ENCODE measurements at regions not wholly inside any gene's neighbourhood (a gene's known extent, or its start where the extent isn't known, plus 50 kb on each side); places are given as distances from the start of the nearest gene placed in this dataset.

GRCh38 chr2:147792966-147793617 is 51.7 kb upstream of the ACVR2A start:
- ATAC-seq: no peak

GRCh38 chr2:147790580-147790979 is 54.2 kb upstream of the ACVR2A start:
- ATAC-seq: no peak

- ATAC-seq: no peak
These were observed 55.1 kb upstream of the ACVR2A start for GRCh38 chr2:147789720-147790119.

- no peak for ATAC-seq
These were observed 55.5 kb upstream of the ACVR2A start for GRCh38 chr2:147789287-147789686.

GRCh38 chr2:147782141-147782930 is 62.5 kb upstream of the ACVR2A start:
- ATAC-seq: peak in 1 of 2 donors; percentile 30

GRCh38 chr2:147779440-147779839 is 65.4 kb upstream of the ACVR2A start:
- no peak for ATAC-seq

GRCh38 chr2:147777394-147777793 is 67.4 kb upstream of the ACVR2A start:
- ATAC-seq: no peak

GRCh38 chr2:147774805-147775204 is 70.0 kb upstream of the ACVR2A start:
- no peak for ATAC-seq

- no peak for ATAC-seq
These were observed 71.3 kb upstream of the ACVR2A start for GRCh38 chr2:147773479-147773878.

GRCh38 chr2:147772781-147773180 is 72.0 kb upstream of the ACVR2A start:
- ATAC-seq: no peak

- ATAC-seq: no peak
These were observed 81.0 kb upstream of the ACVR2A start for GRCh38 chr2:147763861-147764260.

GRCh38 chr2:147760984-147761383 is 83.8 kb upstream of the ACVR2A start:
- ATAC-seq: no peak

- ATAC-seq: no peak
These were observed 85.3 kb upstream of the ACVR2A start for GRCh38 chr2:147759536-147759935.

- no peak for ATAC-seq
These were observed 86.0 kb upstream of the ACVR2A start for GRCh38 chr2:147758821-147759220.

GRCh38 chr2:147756069-147756468 is 88.8 kb upstream of the ACVR2A start:
- no peak for ATAC-seq

GRCh38 chr2:147740211-147740927 is 104.5 kb upstream of the ACVR2A start:
- ATAC-seq: no peak

- ATAC-seq: no peak
These were observed 105.3 kb upstream of the ACVR2A start for GRCh38 chr2:147739508-147739907.

GRCh38 chr2:147718831-147719230 is 126.0 kb upstream of the ACVR2A start:
- ATAC-seq: no peak

- ATAC-seq: no peak
These were observed 127.9 kb upstream of the ACVR2A start for GRCh38 chr2:147716906-147717305.

GRCh38 chr2:147715807-147716206 is 129.0 kb upstream of the ACVR2A start:
- no peak for ATAC-seq

- ATAC-seq: no peak
These were observed 130.2 kb upstream of the ACVR2A start for GRCh38 chr2:147714582-147714981.

- no peak for ATAC-seq
These were observed 131.5 kb upstream of the ACVR2A start for GRCh38 chr2:147713349-147713748.

GRCh38 chr2:147712051-147712450 is 132.8 kb upstream of the ACVR2A start:
- ATAC-seq: no peak

- no peak for ATAC-seq
These were observed 133.8 kb upstream of the ACVR2A start for GRCh38 chr2:147711031-147711430.
